CD4-positive, alpha-beta T cell (primary cell): ENCODE measurements at regions not wholly inside any gene's neighbourhood (a gene's known extent, or its start where the extent isn't known, plus 50 kb on each side); places are given as distances from the start of the nearest gene placed in this dataset.

Source experiments
- ATAC-seq: fragments of 200-7000 bp; cut with Tn5 transposase; one replicate; pipeline ENCODE4 v1.10.0; 2022; ENCODE audit warnings: mild to moderate bottlenecking; ENCODE audit not compliant: poor library complexity
- CTCF ChIA-PET: fragments of 350-600 bp; sonication (Branson Sonifier 250); formaldehyde crosslinking; loops from one replicate; lab custom pipeline; 2021; ENCODE audit warnings: antibody characterized with exemption, inconsistent platforms; lab: Charles Lee
- POLR2A ChIA-PET: fragments of 350-600 bp; sonication (Branson Sonifier 250); formaldehyde crosslinking; loops from one replicate; lab custom pipeline; 2021; ENCODE audit warnings: antibody characterized with exemption, inconsistent platforms; lab: Charles Lee
- DNase-seq, 14 experiments: peaks; one replicate each; pipeline ENCODE4 v3.0.0-alpha.2; 2013 to 2020; ENCODE audit warnings: mixed read lengths in 2 of 14
- H3K27ac ChIP-seq, 2 donors: one replicate each; pipeline versions ENCODE4 v1.5.1 to v1.7.0; 2013; ENCODE audit warnings: low read length in 2 of 2, low read depth in 1 of 2, mild to moderate bottlenecking in 1 of 2
- H3K27me3 ChIP-seq, 2 experiments: 1 replicate in 1 of 2; 2 replicates in 1 of 2; pipeline versions ENCODE4 v1.6.1 to v1.7.0; 2013; ENCODE audit warnings: low read length in 2 of 2, control low read depth in 1 of 2, mild to moderate bottlenecking in 1 of 2, moderate library complexity in 1 of 2; ENCODE audit not compliant: insufficient read depth in 2 of 2, control insufficient read depth in 1 of 2
- H3K36me3 ChIP-seq: one replicate; pipeline ENCODE4 v1.6.1; 2013; ENCODE audit warnings: low read length, control low read depth; ENCODE audit not compliant: insufficient read depth
- H3K4me1 ChIP-seq: one replicate; pipeline ENCODE4 v1.6.1; 2013; ENCODE audit warnings: low read length, control low read depth; ENCODE audit not compliant: insufficient read depth
- H3K4me3 ChIP-seq: one replicate; pipeline ENCODE4 v1.5.1; 2013; ENCODE audit warnings: mild to moderate bottlenecking, low read length, moderate library complexity
- H3K9me3 ChIP-seq, 2 experiments: 1 replicate in 1 of 2; 2 replicates in 1 of 2; pipeline versions ENCODE4 v1.6.1 to v1.7.0; 2013; ENCODE audit warnings: low read length in 2 of 2, mild to moderate bottlenecking in 2 of 2, control low read depth in 1 of 2, moderate library complexity in 1 of 2; ENCODE audit not compliant: control insufficient read depth in 1 of 2, insufficient read depth in 1 of 2
- H3K27ac Mint-ChIP-seq: one replicate; pipeline ENCODE4 v1.8.0; 2020; ENCODE audit warnings: mixed read lengths
- H3K27me3 Mint-ChIP-seq: one replicate; pipeline ENCODE4 v1.8.0; 2021; ENCODE audit warnings: mixed read lengths
- H3K36me3 Mint-ChIP-seq: one replicate; pipeline ENCODE4 v1.8.0; 2021; ENCODE audit warnings: low read depth, mixed read lengths
- H3K4me1 Mint-ChIP-seq: one replicate; pipeline ENCODE4 v1.8.0; 2021; ENCODE audit warnings: low read depth, mixed read lengths
- H3K4me3 Mint-ChIP-seq: one replicate; pipeline ENCODE4 v1.8.0; 2020; ENCODE audit warnings: mild to moderate bottlenecking, mixed read lengths
- H3K9me3 Mint-ChIP-seq: one replicate; pipeline ENCODE4 v1.8.0; 2020; ENCODE audit warnings: mixed read lengths
- intact Hi-C, 2 experiments: fragments of 100-400 bp; cut with DNase I in 1 of 2; cut with micrococcal nuclease in 1 of 2; formaldehyde crosslinking; loops; one replicate each; pipeline versions ENCODE4 v1.15.1 to v1.9.0; 2023 to 2025; cut with DNase I, micrococcal nuclease
- TF ChIP-seq, protein P1 (sequence below): fragments of 200-600 bp; IDR thresholded peaks from one replicate; pipeline ENCODE4 v1.8.0; 2022; ENCODE audit warnings: antibody characterized with exemption, mild to moderate bottlenecking

DNA sequence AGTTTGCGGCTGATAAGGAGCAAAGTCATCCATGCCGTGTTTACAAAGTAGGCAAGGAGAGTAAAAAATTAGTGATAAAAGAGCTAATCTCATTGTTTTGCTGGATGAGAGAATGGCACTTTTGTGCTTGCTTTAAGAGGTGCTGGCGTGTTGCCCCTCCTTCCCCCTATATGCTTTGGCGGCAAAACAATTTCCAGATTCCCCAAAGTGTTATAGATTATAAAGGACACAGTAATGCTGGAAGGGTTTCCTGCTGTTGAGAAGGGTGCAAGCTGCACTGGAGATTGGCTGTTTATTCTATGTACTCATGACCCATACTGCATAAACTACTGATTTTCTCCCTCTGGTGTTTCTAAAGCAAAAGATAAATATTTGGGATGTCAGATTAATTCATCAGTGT is 338.9 kb upstream of the MAP3K7 start:
- intact Hi-C loops, result no loop called here
- Histone ChIP-seq H3K4me1 (no peaks in the 10 kb centered on the region), H3K9me3 (no peaks in the 10 kb centered on the region), H3K4me3 (no peak overlapping the region), H3K27ac (no peak overlapping the region), H3K36me3 (no peaks in the 10 kb centered on the region), H3K27me3 (peaks cover 0 to 6% of the 10 kb centered on the region in 2 experiments)
- no peak overlapping the region for H3K27ac Mint-ChIP-seq
- DNase-seq (no peak), ATAC-seq (no peak)
- H3K4me3 Mint-ChIP-seq, result no peak overlapping the region
- TF ChIP-seq, protein P1, sequence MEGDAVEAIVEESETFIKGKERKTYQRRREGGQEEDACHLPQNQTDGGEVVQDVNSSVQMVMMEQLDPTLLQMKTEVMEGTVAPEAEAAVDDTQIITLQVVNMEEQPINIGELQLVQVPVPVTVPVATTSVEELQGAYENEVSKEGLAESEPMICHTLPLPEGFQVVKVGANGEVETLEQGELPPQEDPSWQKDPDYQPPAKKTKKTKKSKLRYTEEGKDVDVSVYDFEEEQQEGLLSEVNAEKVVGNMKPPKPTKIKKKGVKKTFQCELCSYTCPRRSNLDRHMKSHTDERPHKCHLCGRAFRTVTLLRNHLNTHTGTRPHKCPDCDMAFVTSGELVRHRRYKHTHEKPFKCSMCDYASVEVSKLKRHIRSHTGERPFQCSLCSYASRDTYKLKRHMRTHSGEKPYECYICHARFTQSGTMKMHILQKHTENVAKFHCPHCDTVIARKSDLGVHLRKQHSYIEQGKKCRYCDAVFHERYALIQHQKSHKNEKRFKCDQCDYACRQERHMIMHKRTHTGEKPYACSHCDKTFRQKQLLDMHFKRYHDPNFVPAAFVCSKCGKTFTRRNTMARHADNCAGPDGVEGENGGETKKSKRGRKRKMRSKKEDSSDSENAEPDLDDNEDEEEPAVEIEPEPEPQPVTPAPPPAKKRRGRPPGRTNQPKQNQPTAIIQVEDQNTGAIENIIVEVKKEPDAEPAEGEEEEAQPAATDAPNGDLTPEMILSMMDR, result no peak
- peaks cover 9% of the 10 kb centered on the region for H3K27me3 Mint-ChIP-seq
- no peaks in the 10 kb centered on the region for H3K4me1 Mint-ChIP-seq
- H3K9me3 Mint-ChIP-seq, result no peaks in the 10 kb centered on the region
- CTCF ChIA-PET, result no interaction called here
- POLR2A ChIA-PET, result no interaction called here
- no peaks in the 10 kb centered on the region for H3K36me3 Mint-ChIP-seq

- Histone ChIP-seq H3K9me3 (no peaks in the 10 kb centered on the region), H3K27ac (no peak overlapping the region), H3K36me3 (no peaks in the 10 kb centered on the region), H3K4me1 (no peaks in the 10 kb centered on the region), H3K4me3 (no peak overlapping the region), H3K27me3 (no peaks in the 10 kb centered on the region)
- H3K36me3 Mint-ChIP-seq, result no peaks in the 10 kb centered on the region
- ChIA-PET POLR2A (no interaction called here), CTCF (no interaction called here)
- intact Hi-C loops, result no loop called here
- DNase-seq, result no peak
- peaks cover 11% of the 10 kb centered on the region for H3K27me3 Mint-ChIP-seq
- TF ChIP-seq, protein P1, result no peak
- no peaks in the 10 kb centered on the region for H3K4me1 Mint-ChIP-seq
- no peak for ATAC-seq
- peaks cover 2% of the 10 kb centered on the region for H3K9me3 Mint-ChIP-seq
- H3K4me3 Mint-ChIP-seq, result no peak overlapping the region
- H3K27ac Mint-ChIP-seq, result no peak overlapping the region
These were observed 335.5 kb upstream of the MAP3K7 start for GRCh38 chr6:90922325-90922724.

DNA sequence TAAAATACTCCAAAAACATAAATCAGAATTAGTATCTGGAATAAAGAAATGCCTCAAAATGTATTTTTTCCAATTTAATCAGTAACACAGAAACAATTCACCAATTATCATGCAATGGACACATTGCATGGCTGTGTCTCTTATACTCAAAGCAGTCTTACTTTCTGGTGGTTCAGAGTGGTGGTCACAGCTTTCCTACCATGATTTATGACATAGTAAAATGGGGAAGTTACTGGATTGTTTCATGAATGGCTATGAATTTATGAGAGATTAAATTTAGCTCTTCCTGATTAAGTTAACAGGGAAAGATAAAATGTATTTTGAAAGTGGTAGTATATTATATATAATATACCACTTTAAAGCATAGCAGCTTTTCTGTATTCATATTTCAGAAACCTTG is 331.5 kb upstream of the MAP3K7 start:
- Mint-ChIP-seq H3K4me3 (no peak overlapping the region), H3K27me3 (peaks cover 34% of the 10 kb centered on the region), H3K27ac (no peak overlapping the region), H3K9me3 (peaks cover 7% of the 10 kb centered on the region), H3K36me3 (no peaks in the 10 kb centered on the region), H3K4me1 (no peaks in the 10 kb centered on the region)
- H3K36me3 ChIP-seq, result no peaks in the 10 kb centered on the region
- ATAC-seq (no peak), DNase-seq (no peak)
- ChIA-PET POLR2A (no interaction called here), CTCF (no interaction called here)
- H3K27me3 ChIP-seq, result no peaks in the 10 kb centered on the region
- no peak overlapping the region for H3K27ac ChIP-seq
- no peak overlapping the region for H3K4me3 ChIP-seq
- no peaks in the 10 kb centered on the region for H3K4me1 ChIP-seq
- intact Hi-C loops, result no loop called here
- TF ChIP-seq, protein P1, result no peak
- H3K9me3 ChIP-seq, result peaks cover 0 to 3% of the 10 kb centered on the region in 2 experiments
